Omental fat pad (tissue), 3 donors: ENCODE measurements at regions not wholly inside any gene's neighbourhood (a gene's known extent, or its start where the extent isn't known, plus 50 kb on each side); places are given as distances from the start of the nearest gene placed in this dataset.

Experiments used
- ATAC-seq: fragments of 150-250 bp; one replicate; pipeline ENCODE4 v1.9.1; 2016; ENCODE audit warnings: mild to moderate bottlenecking, moderate library complexity; ENCODE audit not compliant: low FRiP score
- DNase-seq: peaks from one replicate; pipeline ENCODE4 v3.0.0-alpha.2; 2019; ENCODE audit warnings: low spot score
- CTCF ChIP-seq, 3 donors: fragments of 450-650 bp; IDR thresholded peaks; one replicate each; pipeline ENCODE4 v1.5.1; 2016 to 2017; ENCODE audit warnings: antibody characterized with exemption in 3 of 3, mild to moderate bottlenecking in 3 of 3, moderate library complexity in 2 of 3

- DNase-seq (no peak), ATAC-seq (no peak)
- TF ChIP-seq CTCF (IDR thresholded peaks at IDR 0.05): no peak
These were observed 172.5 kb downstream of the SMAD2 start for GRCh38 chr18:47758000-47758399.

- no peak for DNase-seq
- TF ChIP-seq CTCF (IDR thresholded peaks at IDR 0.05): no peak
- ATAC-seq: no peak
These were observed 174.0 kb downstream of the SMAD2 start for GRCh38 chr18:47756364-47757016.

GRCh38 chr18:47755102-47755456 is 175.4 kb downstream of the SMAD2 start:
- no peak for ATAC-seq
- no peak for DNase-seq
- TF ChIP-seq CTCF (IDR thresholded peaks at IDR 0.05): no peak

GRCh38 chr18:47754311-47755101 is 176.0 kb downstream of the SMAD2 start:
- DNase-seq (no peak), ATAC-seq (no peak)
- no peak for TF ChIP-seq CTCF (IDR thresholded peaks at IDR 0.05)

GRCh38 chr18:47752796-47753645 is 177.4 kb downstream of the SMAD2 start:
- no peak for DNase-seq
- TF ChIP-seq CTCF (IDR thresholded peaks at IDR 0.05): no peak
- ATAC-seq: no peak

- ATAC-seq (no peak), DNase-seq (no peak)
- no peak for TF ChIP-seq CTCF (IDR thresholded peaks at IDR 0.05)
These were observed 179.5 kb downstream of the SMAD2 start for GRCh38 chr18:47750889-47751423.
